ENCODE measurements at regions not wholly inside any gene's neighbourhood (a gene's known extent, or its start where the extent isn't known, plus 50 kb on each side); places are given as distances from the start of the nearest gene placed in this dataset.

GRCh38 chr9:116098476-116098875 is 55.1 kb upstream of the PAPPA start:
- WGBS, 2 donors = 62 to 71% methylated on average over 5 of the region's 5 CpGs
- Histone ChIP-seq H3K4me1 (no peaks in the 10 kb centered on the region), H3K36me3 (no peaks in the 10 kb centered on the region), H3K9me3 (no peaks in the 10 kb centered on the region), H3K4me3 (no peak overlapping the region), H3K27ac (no peak overlapping the region), H3K27me3 (no peaks in the 10 kb centered on the region)
- intact Hi-C loops (cut with DNase I) = no loop called here
- ATAC-seq = no peak
- no peak for TF ChIP-seq CTCF (IDR thresholded peaks at IDR 0.05)
- no peak for DNase-seq

GRCh38 chr9:116099821-116100220 is 53.8 kb upstream of the PAPPA start:
- H3K4me3 ChIP-seq = no peak overlapping the region
- no peak for DNase-seq
- TF ChIP-seq CTCF (IDR thresholded peaks at IDR 0.05) = no peak
- no peak overlapping the region for H3K27ac ChIP-seq
- no peaks in the 10 kb centered on the region for H3K36me3 ChIP-seq
- WGBS, 2 donors = 62 to 71% methylated on average over 1 of the region's 1 CpG
- no peaks in the 10 kb centered on the region for H3K9me3 ChIP-seq
- H3K27me3 ChIP-seq = no peaks in the 10 kb centered on the region
- H3K4me1 ChIP-seq = no peaks in the 10 kb centered on the region
- no peak for ATAC-seq
- intact Hi-C loops (cut with DNase I) = no loop called here

GRCh38 chr9:116100711-116101121 is 52.9 kb upstream of the PAPPA start:
- H3K27ac ChIP-seq = no peak overlapping the region
- no peaks in the 10 kb centered on the region for H3K27me3 ChIP-seq
- H3K36me3 ChIP-seq = no peaks in the 10 kb centered on the region
- H3K9me3 ChIP-seq = no peaks in the 10 kb centered on the region
- TF ChIP-seq CTCF (IDR thresholded peaks at IDR 0.05) = no peak
- DNase-seq (no peak), ATAC-seq (no peak)
- intact Hi-C loops (cut with DNase I) = no loop called here
- H3K4me1 ChIP-seq = no peaks in the 10 kb centered on the region
- H3K4me3 ChIP-seq = no peak overlapping the region
- 69 to 74% methylated on average over 3 of the region's 3 CpGs for WGBS, 2 donors

GRCh38 chr9:116101516-116101915 is 52.1 kb upstream of the PAPPA start:
- Histone ChIP-seq H3K4me1 (no peaks in the 10 kb centered on the region), H3K9me3 (no peaks in the 10 kb centered on the region), H3K4me3 (no peak overlapping the region), H3K27ac (peak overlapping the region in 1 of 10 donors; percentile 29), H3K36me3 (no peaks in the 10 kb centered on the region), H3K27me3 (no peaks in the 10 kb centered on the region)
- WGBS, 2 donors = 43 to 65% methylated on average over 1 of the region's 1 CpG
- TF ChIP-seq CTCF (IDR thresholded peaks at IDR 0.05) = no peak
- intact Hi-C loops (cut with DNase I) = no loop called here
- ATAC-seq (peak in 1 of 8 donors; percentile 78), DNase-seq (no peak)

- Histone ChIP-seq H3K9me3 (no peaks in the 10 kb centered on the region), H3K27me3 (no peaks in the 10 kb centered on the region), H3K36me3 (no peaks in the 10 kb centered on the region), H3K4me3 (no peak overlapping the region), H3K4me1 (no peaks in the 10 kb centered on the region), H3K27ac (no peak overlapping the region)
- 84 to 89% methylated on average over 6 of the region's 6 CpGs for WGBS, 2 donors
- no peak for TF ChIP-seq CTCF (IDR thresholded peaks at IDR 0.05)
- ATAC-seq (no peak), DNase-seq (no peak)
- intact Hi-C loops (cut with DNase I) = no loop called here
Measured at GRCh38 chr9:116102596-116102995, 51.0 kb upstream of the PAPPA start.
